ENCODE measurements at regions not wholly inside any gene's neighbourhood (a gene's known extent, or its start where the extent isn't known, plus 50 kb on each side); places are given as distances from the start of the nearest gene placed in this dataset.

GRCh38 chr10:31754803-31755624, 173.6 kb downstream of the ARHGAP12 start:
- DNase-seq = no peak

- DNase-seq = no peak
These were observed 174.9 kb downstream of the ARHGAP12 start for GRCh38 chr10:31753681-31754080.

GRCh38 chr10:31752170-31752569, 176.5 kb downstream of the ARHGAP12 start:
- DNase-seq = no peak

- DNase-seq = no peak
These were observed 176.9 kb downstream of the ARHGAP12 start for GRCh38 chr10:31751738-31752080.

GRCh38 chr10:31751051-31751737, 177.4 kb downstream of the ARHGAP12 start:
- peak; percentile 89 to 94 for DNase-seq

GRCh38 chr10:31749981-31750840, 178.4 kb downstream of the ARHGAP12 start:
- DNase-seq = no peak

- no peak for DNase-seq
These were observed 179.3 kb downstream of the ARHGAP12 start for GRCh38 chr10:31749301-31749700.

GRCh38 chr10:31745612-31746376, 182.8 kb downstream of the ARHGAP12 start:
- peak in 1 of 2 donors; percentile 31 for DNase-seq

- no peak for DNase-seq
These were observed 184.6 kb downstream of the ARHGAP12 start for GRCh38 chr10:31744025-31744424.

- DNase-seq = no peak
These were observed 186.4 kb downstream of the ARHGAP12 start for GRCh38 chr10:31742255-31742654.

GRCh38 chr10:31741473-31741872, 187.2 kb downstream of the ARHGAP12 start:
- no peak for DNase-seq

- no peak for DNase-seq
These were observed 188.9 kb downstream of the ARHGAP12 start for GRCh38 chr10:31739711-31740110.

- no peak for DNase-seq
These were observed 189.5 kb downstream of the ARHGAP12 start for GRCh38 chr10:31739146-31739545.

- DNase-seq = no peak
These were observed 196.9 kb downstream of the ARHGAP12 start for GRCh38 chr10:31731711-31732110.

- DNase-seq = no peak
These were observed 197.9 kb downstream of the ARHGAP12 start for GRCh38 chr10:31730776-31731175.

GRCh38 chr10:31728698-31729224, 199.9 kb downstream of the ARHGAP12 start:
- no peak for DNase-seq

GRCh38 chr10:31725436-31725835, 203.2 kb downstream of the ARHGAP12 start:
- DNase-seq = no peak

GRCh38 chr10:31724296-31724695, 204.3 kb downstream of the ARHGAP12 start:
- peak in 1 of 2 donors; percentile 12 for DNase-seq

GRCh38 chr10:31723106-31723750, 205.4 kb downstream of the ARHGAP12 start:
- peak; percentile 58 to 84 for DNase-seq

GRCh38 chr10:31721096-31721495, 207.5 kb downstream of the ARHGAP12 start:
- no peak for DNase-seq

GRCh38 chr10:31720546-31720945, 208.1 kb downstream of the ARHGAP12 start:
- peak; percentile 27 to 39 for DNase-seq

- no peak for DNase-seq
These were observed 219.2 kb downstream of the ARHGAP12 start for GRCh38 chr10:31709476-31709875.
